22Rv1 (cell line): ENCODE measurements at regions not wholly inside any gene's neighbourhood (a gene's known extent, or its start where the extent isn't known, plus 50 kb on each side); places are given as distances from the start of the nearest gene placed in this dataset.
"Not testable (repeated sequence)": the region's sequence is repeated elsewhere in the genome, so short reads cannot be mapped to it uniquely, and the experiment has no call there.

Experiments used
- H3K27ac ChIP-seq: fragments of 450-650 bp; 2 replicates; pipeline ENCODE4 v1.5.1; 2017
- ZFX ChIP-seq: fragments of 450-650 bp; IDR thresholded peaks from 2 replicates; pipeline ENCODE4 v1.6.1; 2017; ENCODE audit warnings: antibody characterized with exemption, borderline replicate concordance
- TF ChIP-seq, protein P1 (sequence below): fragments of 450-650 bp; IDR thresholded peaks from 2 replicates; pipeline ENCODE4 v1.5.1; 2017; ENCODE audit warnings: mild to moderate bottlenecking

DNA sequence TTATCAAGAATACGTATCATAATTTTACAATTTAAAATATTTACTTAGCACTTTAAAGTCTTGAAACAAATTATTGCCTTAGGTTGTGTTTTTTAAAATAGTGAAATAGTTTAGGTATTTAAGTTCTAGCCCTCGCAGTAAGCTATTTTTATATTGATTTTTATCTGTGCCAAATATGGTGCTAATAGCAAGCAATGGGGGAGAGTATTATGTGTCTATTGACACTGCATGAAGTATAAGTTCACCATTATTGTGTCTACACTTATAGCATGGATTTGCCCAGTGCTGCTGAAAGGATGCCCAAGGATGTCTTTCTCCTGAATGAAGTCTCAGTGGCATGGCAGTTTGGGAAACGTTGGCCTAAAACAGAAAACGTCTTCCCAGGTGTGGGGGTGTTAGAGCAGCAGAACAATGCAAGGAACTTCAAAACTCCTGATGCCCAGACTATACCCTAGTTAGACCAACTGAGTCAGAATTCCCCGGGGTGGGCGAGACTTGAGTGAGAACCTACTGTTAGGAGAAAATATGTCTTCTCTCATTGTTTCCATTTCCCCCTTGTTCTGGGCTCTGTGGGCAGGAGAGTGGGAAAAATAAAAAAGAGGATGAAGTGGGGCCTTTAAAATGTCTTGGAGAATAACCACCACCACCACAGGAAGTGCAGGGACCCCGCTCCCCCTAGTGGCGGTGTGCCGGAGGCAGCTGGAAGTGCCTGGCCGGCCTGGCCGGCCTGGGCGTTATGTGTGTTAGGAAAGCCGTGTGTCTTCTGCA, 104.2 kb upstream of the SLC7A14 start:
- TF ChIP-seq, protein P1, sequence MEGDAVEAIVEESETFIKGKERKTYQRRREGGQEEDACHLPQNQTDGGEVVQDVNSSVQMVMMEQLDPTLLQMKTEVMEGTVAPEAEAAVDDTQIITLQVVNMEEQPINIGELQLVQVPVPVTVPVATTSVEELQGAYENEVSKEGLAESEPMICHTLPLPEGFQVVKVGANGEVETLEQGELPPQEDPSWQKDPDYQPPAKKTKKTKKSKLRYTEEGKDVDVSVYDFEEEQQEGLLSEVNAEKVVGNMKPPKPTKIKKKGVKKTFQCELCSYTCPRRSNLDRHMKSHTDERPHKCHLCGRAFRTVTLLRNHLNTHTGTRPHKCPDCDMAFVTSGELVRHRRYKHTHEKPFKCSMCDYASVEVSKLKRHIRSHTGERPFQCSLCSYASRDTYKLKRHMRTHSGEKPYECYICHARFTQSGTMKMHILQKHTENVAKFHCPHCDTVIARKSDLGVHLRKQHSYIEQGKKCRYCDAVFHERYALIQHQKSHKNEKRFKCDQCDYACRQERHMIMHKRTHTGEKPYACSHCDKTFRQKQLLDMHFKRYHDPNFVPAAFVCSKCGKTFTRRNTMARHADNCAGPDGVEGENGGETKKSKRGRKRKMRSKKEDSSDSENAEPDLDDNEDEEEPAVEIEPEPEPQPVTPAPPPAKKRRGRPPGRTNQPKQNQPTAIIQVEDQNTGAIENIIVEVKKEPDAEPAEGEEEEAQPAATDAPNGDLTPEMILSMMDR = peak; percentile 91
- no peak for TF ChIP-seq ZFX

DNA sequence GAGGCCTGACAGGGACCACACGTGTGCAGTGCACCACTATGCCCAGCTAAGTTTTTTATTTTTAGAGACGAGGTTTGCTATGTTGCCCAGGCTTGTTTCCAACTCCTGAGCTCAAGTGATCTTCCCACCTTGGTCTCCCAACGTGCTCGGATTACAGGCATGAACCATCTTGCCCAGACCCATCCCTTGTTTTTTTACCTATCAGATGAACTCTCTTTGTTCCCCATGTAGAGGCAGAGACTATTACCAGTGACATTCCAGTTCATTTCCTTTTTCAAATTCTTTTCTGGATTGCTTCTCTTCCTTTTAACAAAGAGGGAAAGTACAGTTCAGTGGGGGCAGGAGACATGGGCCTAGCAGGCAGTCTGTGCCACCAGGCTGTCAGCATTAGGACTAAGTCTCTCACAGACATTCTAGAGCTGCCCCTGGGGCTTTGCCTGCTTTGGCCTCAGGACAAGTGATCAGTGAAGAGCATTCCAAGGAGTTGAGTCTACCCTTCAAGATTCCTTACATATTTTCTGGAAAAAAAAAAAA, 103.5 kb upstream of the SLC7A14 start:
- TF ChIP-seq, protein P1 = no peak
- TF ChIP-seq ZFX = no peak
- no peak overlapping the region for H3K27ac ChIP-seq

More for the DNA sequence above, 104.2 kb upstream of the SLC7A14 start:
- no peak overlapping the region for H3K27ac ChIP-seq

DNA sequence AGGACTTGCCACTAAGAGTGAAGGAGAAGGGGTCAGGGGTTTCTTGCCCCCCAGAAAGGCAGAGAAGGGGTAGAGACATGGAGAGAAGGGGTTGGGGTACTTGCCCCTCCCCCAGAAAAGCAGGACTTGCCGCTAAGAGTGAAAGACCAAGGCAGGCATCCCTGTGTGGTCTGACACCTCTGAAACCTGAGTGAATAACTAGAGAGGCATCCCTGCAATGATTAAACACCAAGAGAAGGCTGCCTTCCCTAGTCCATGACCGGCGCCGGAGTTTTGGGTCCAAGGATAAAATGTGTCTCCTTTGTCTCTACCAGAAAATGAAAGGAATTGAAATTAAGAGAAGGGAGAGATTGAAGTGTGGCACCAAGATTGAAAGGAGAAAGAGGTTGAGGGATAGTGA, 102.3 kb upstream of the SLC7A14 start:
- not testable (repeated sequence) for H3K27ac ChIP-seq

DNA sequence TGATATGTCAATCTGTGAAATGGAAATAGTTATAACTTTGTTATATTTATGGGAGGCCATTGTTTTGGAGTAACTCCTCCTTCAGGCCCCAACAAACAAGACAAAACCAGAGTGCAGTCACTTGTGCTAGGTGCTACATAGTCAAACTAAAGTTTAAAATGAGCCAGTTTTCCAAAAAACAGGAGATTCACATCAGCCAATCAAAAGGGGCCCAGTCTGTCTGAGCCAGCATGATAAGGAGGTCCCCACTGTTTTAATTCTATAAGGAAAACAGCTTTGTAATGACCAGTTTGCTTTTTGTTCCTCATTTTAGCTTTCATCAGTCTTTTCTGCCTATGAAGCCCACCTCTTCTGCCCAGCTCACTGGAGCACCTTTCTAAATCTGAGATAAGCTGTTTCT, 94.7 kb upstream of the SLC7A14 start:
- TF ChIP-seq, protein P1 = no peak
- TF ChIP-seq ZFX = no peak
- H3K27ac ChIP-seq = no peak overlapping the region

DNA sequence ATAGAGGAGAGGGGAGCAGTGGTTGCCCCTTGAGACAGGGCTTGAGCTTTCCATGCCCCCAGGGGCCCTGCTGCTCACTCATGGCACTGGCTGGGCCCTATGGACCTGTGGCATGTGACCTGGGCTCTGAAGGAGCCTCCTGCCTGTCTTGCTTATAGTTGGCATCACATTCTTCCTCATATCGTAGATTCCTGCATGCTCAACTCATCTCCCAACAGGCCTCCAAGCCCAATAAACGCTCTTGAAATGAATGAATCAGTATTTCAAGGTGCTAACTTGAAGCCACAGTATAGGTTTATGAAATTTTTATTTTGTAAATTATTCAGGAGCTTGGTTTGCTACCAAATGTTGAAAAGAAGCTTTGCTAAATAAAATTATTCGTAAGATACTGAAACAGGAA, 93.3 kb upstream of the SLC7A14 start:
- H3K27ac ChIP-seq = no peak overlapping the region
- TF ChIP-seq ZFX = no peak
- TF ChIP-seq, protein P1 = no peak

DNA sequence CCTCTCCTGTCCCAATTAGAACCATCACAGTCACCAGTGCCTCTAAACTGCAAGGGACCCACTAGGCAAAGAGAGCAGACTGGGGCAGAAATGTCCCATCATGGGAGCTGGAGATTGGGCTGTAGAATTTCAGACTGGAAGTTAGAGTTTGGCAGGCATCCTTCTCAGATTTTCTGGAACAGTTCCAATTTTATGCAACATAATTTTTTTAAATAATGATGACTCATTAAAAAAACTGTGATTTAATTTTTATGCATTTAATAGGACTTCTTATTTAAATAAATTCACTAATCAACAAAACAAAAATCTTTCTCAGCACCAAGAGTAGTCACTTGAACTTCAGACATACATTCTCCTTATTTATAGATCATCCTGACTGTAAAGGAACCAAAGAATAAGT, 84.6 kb upstream of the SLC7A14 start:
- TF ChIP-seq, protein P1 = no peak
- TF ChIP-seq ZFX = no peak
- H3K27ac ChIP-seq = no peak overlapping the region

DNA sequence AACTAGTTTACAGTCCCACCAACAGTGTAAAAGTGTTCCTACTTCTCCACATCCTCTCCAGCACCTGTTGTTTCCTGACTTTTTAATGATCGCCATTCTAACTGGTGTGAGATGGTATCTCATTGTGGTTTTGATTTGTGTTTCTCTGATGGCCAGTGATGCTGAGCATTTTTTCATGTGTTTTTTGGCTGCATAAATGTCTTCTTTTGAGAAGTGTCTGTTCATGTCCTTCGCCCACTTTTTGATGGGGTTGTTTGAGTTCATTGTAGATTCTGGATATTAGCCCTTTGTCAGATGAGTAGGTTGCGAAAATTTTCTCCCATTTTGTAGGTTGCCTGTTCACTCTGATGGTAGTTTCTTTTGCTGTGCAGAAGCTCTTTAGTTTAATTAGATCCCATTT, 77.1 kb upstream of the SLC7A14 start:
- not testable (repeated sequence) for H3K27ac ChIP-seq

DNA sequence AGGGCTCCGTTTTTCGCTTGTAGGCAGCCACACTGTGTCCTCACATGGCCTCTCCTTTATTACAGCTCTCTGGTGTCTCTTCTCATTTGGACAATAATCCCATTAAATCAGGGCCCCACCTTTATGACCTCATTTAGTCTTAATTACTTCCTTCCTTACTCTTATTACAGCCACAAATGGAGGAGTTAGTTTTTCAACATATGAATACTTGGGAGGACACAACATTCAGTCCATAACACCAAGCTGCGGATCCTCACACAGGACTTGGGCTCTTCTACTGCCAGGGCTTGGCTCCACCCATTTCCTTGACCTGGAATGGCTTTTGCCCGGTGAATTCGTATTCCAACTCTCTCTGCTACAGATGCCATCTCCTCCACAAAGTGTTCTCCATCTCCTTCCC, 74.3 kb upstream of the SLC7A14 start:
- TF ChIP-seq, protein P1 = no peak
- no peak for TF ChIP-seq ZFX
- no peak overlapping the region for H3K27ac ChIP-seq
